ENCODE measurements at regions not wholly inside any gene's neighbourhood (a gene's known extent, or its start where the extent isn't known, plus 50 kb on each side); places are given as distances from the start of the nearest gene placed in this dataset.

GRCh38 chr6:3996349-3996748, 82.6 kb downstream of the FAM217A start:
- Histone ChIP-seq H3K36me3 (ENCODE audit: insufficient read depth, low read length) (no peaks in the 10 kb centered on the region), H3K4me2 (ENCODE audit: low read depth, low read length, poor library complexity, severe bottlenecking) (no peak overlapping the region), H3K27me3 (ENCODE audit: insufficient read depth, low read length, poor library complexity, severe bottlenecking) (no peaks in the 10 kb centered on the region), H3K4me1 (ENCODE audit: insufficient read depth, low read length, poor library complexity, severe bottlenecking) (no peaks in the 10 kb centered on the region), H4K20me1 (ENCODE audit: insufficient read depth, low read length, poor library complexity, severe bottlenecking) (no peaks in the 10 kb centered on the region), H3K9me3 (ENCODE audit: insufficient read depth, low read depth, low read length) (no peaks in the 10 kb centered on the region), H3K4me3 (ENCODE audit: low read length, poor library complexity, severe bottlenecking) (no peak overlapping the region), H3F3A (ENCODE audit: low read depth) (no peaks in the 10 kb centered on the region), H3K9me2 (replicated peaks; ENCODE audit: low read depth, low read length) (no peaks in the 10 kb centered on the region), H2AFZ (ENCODE audit: low read length) (no peak overlapping the region), H3K79me2 (ENCODE audit: insufficient read depth, low read length) (no peaks in the 10 kb centered on the region), H3K9ac (ENCODE audit: low read depth, low read length, poor library complexity, severe bottlenecking) (no peak overlapping the region)
- no peak for TF ChIP-seq CTCF (conservative IDR thresholded peaks at IDR 0.05; ENCODE audit: low read length)
- TF ChIP-seq EZH2phosphoT487 (IDR thresholded peaks at IDR 0.05; ENCODE audit: borderline replicate concordance): no peak

- Histone ChIP-seq H3K4me3 (ENCODE audit: low read length, poor library complexity, severe bottlenecking) (no peak overlapping the region), H2AFZ (ENCODE audit: low read length) (no peak overlapping the region), H3K36me3 (ENCODE audit: insufficient read depth, low read length) (no peaks in the 10 kb centered on the region), H3K27me3 (ENCODE audit: insufficient read depth, low read length, poor library complexity, severe bottlenecking) (no peaks in the 10 kb centered on the region), H3K9ac (ENCODE audit: low read depth, low read length, poor library complexity, severe bottlenecking) (no peak overlapping the region), H3K4me2 (ENCODE audit: low read depth, low read length, poor library complexity, severe bottlenecking) (no peak overlapping the region), H3K9me3 (ENCODE audit: insufficient read depth, low read depth, low read length) (no peaks in the 10 kb centered on the region), H3K4me1 (ENCODE audit: insufficient read depth, low read length, poor library complexity, severe bottlenecking) (no peaks in the 10 kb centered on the region), H4K20me1 (ENCODE audit: insufficient read depth, low read length, poor library complexity, severe bottlenecking) (no peaks in the 10 kb centered on the region), H3F3A (ENCODE audit: low read depth) (no peaks in the 10 kb centered on the region), H3K9me2 (replicated peaks; ENCODE audit: low read depth, low read length) (no peaks in the 10 kb centered on the region), H3K79me2 (ENCODE audit: insufficient read depth, low read length) (no peaks in the 10 kb centered on the region)
- TF ChIP-seq CTCF (conservative IDR thresholded peaks at IDR 0.05; ENCODE audit: low read length) (no peak), EZH2phosphoT487 (IDR thresholded peaks at IDR 0.05; ENCODE audit: borderline replicate concordance) (no peak)
Measured at GRCh38 chr6:3997177-3997770, 81.7 kb downstream of the FAM217A start.

- no peak overlapping the region for H2AFZ ChIP-seq (ENCODE audit: low read length)
- H3K9me2 ChIP-seq (replicated peaks; ENCODE audit: low read depth, low read length): no peaks in the 10 kb centered on the region
- H3K27me3 ChIP-seq (ENCODE audit: insufficient read depth, low read length, poor library complexity, severe bottlenecking): no peaks in the 10 kb centered on the region
- no peaks in the 10 kb centered on the region for H3F3A ChIP-seq (ENCODE audit: low read depth)
- H3K9ac ChIP-seq (ENCODE audit: low read depth, low read length, poor library complexity, severe bottlenecking): no peak overlapping the region
- no peaks in the 10 kb centered on the region for H3K79me2 ChIP-seq (ENCODE audit: insufficient read depth, low read length)
- H3K9me3 ChIP-seq (ENCODE audit: insufficient read depth, low read depth, low read length): no peaks in the 10 kb centered on the region
- no peaks in the 10 kb centered on the region for H4K20me1 ChIP-seq (ENCODE audit: insufficient read depth, low read length, poor library complexity, severe bottlenecking)
- H3K4me1 ChIP-seq (ENCODE audit: insufficient read depth, low read length, poor library complexity, severe bottlenecking): no peaks in the 10 kb centered on the region
- H3K4me2 ChIP-seq (ENCODE audit: low read depth, low read length, poor library complexity, severe bottlenecking): no peak overlapping the region
- H3K4me3 ChIP-seq (ENCODE audit: low read length, poor library complexity, severe bottlenecking): no peak overlapping the region
- no peaks in the 10 kb centered on the region for H3K36me3 ChIP-seq (ENCODE audit: insufficient read depth, low read length)
- TF ChIP-seq CTCF (conservative IDR thresholded peaks at IDR 0.05; ENCODE audit: low read length) (no peak), EZH2phosphoT487 (IDR thresholded peaks at IDR 0.05; ENCODE audit: borderline replicate concordance) (no peak)
Measured at GRCh38 chr6:3999800-4000661, 78.9 kb downstream of the FAM217A start.
